T-cell (primary cell): ENCODE measurements at regions not wholly inside any gene's neighbourhood (a gene's known extent, or its start where the extent isn't known, plus 50 kb on each side); places are given as distances from the start of the nearest gene placed in this dataset.

Source experiments
- ATAC-seq, 4 experiments: fragments of 200-7000 bp in 3 of 4; fragments of 150-1000 bp in 1 of 4; cut with Tn5 transposase; replicated peaks in 1 of 4; 1 replicate in 3 of 4; 2 replicates in 1 of 4; pipeline ENCODE4 v1.10.0; 2021; ENCODE audit warnings: moderate library complexity in 3 of 4, mild to moderate bottlenecking in 2 of 4, moderate number of reproducible peaks in 1 of 4
- CTCF ChIA-PET, 2 donors: fragments of 300-600 bp; sonication (Branson Sonifier 250); formaldehyde crosslinking; loops; one replicate each; lab custom pipeline; 2022; ENCODE audit warnings: antibody characterized with exemption in 2 of 2; lab: Charles Lee
- POLR2A ChIA-PET, 2 donors: fragments of 300-600 bp; sonication (Branson Sonifier 250); formaldehyde crosslinking; loops; one replicate each; lab custom pipeline; 2022; ENCODE audit warnings: antibody characterized with exemption in 2 of 2; lab: Charles Lee
- DNase-seq, 35 experiments: peaks; one replicate each; pipeline versions ENCODE4 v3.0.0 to v3.0.0-alpha.2; 2013 to 2023
- H3K27ac ChIP-seq: one replicate; pipeline ENCODE4 v1.5.1; 2013; ENCODE audit warnings: low read length
- H3K27me3 ChIP-seq, 2 experiments: replicated peaks in 1 of 2; 1 replicate in 1 of 2; 2 replicates in 1 of 2; pipeline versions ENCODE4 v1.6.1 to v1.7.0; 2013; ENCODE audit warnings: low read length in 1 of 2, mixed read lengths in 1 of 2; ENCODE audit not compliant: control insufficient read depth in 2 of 2, insufficient read depth in 2 of 2; ENCODE audit errors: extremely low read depth in 1 of 2
- H3K36me3 ChIP-seq, 2 donors: 1 replicate in 1 of 2; 2 replicates in 1 of 2; pipeline versions ENCODE4 v1.6.1 to v1.7.0; 2013; ENCODE audit warnings: low read length in 1 of 2; ENCODE audit not compliant: control insufficient read depth in 2 of 2, insufficient read depth in 1 of 2; ENCODE audit errors: extremely low read depth in 1 of 2
- H3K4me1 ChIP-seq, 2 experiments: 1 replicate in 1 of 2; 2 replicates in 1 of 2; pipeline versions ENCODE4 v1.6.1 to v1.7.0; 2013; ENCODE audit warnings: low read length in 2 of 2, mixed read lengths in 1 of 2; ENCODE audit not compliant: insufficient read depth in 2 of 2, control insufficient read depth in 1 of 2; ENCODE audit errors: extremely low read depth in 1 of 2
- H3K4me3 ChIP-seq, 2 donors: 1 replicate in 1 of 2; 2 replicates in 1 of 2; pipeline versions ENCODE4 v1.5.1 to v1.7.0; 2013; ENCODE audit warnings: mild to moderate bottlenecking in 2 of 2, low read length in 1 of 2, moderate library complexity in 1 of 2; ENCODE audit not compliant: control insufficient read depth in 1 of 2; ENCODE audit errors: extremely low read depth in 1 of 2
- H3K9me3 ChIP-seq: 2 replicates; pipeline ENCODE4 v1.7.0; 2013
- H3K27ac Mint-ChIP-seq, 2 donors: one replicate each; pipeline ENCODE4 v1.8.0; 2020 to 2021; ENCODE audit warnings: mild to moderate bottlenecking in 2 of 2, mixed read lengths in 2 of 2
- H3K27me3 Mint-ChIP-seq, 2 donors: one replicate each; pipeline ENCODE4 v1.8.0; 2021 to 2022; ENCODE audit warnings: mixed read lengths in 2 of 2
- H3K36me3 Mint-ChIP-seq: one replicate; pipeline ENCODE4 v1.8.0; 2021; ENCODE audit warnings: mixed read lengths
- H3K4me1 Mint-ChIP-seq, 3 donors: one replicate each; pipeline ENCODE4 v1.8.0; 2020 to 2022; ENCODE audit warnings: mixed read lengths in 3 of 3, mild to moderate bottlenecking in 1 of 3
- H3K4me3 Mint-ChIP-seq, 3 donors: one replicate each; pipeline ENCODE4 v1.8.0; 2020 to 2022; ENCODE audit warnings: mild to moderate bottlenecking in 3 of 3, mixed read lengths in 3 of 3, moderate library complexity in 3 of 3
- H3K9me3 Mint-ChIP-seq, 3 donors: one replicate each; pipeline ENCODE4 v1.8.0; 2020 to 2022; ENCODE audit warnings: mixed read lengths in 3 of 3
- WGBS: methylation state at CpG from one replicate; pipeline ENCODE4 v1.1.5; 2013; ENCODE audit warnings: missing lambda C conversion rate; ENCODE audit not compliant: insufficient coverage; 5-methylcytosine and 5-hydroxymethylcytosine counted together

GRCh38 chr12:90004319-90005074, 295.9 kb upstream of the ATP2B1 start:
- Mint-ChIP-seq H3K27ac (no peak overlapping the region), H3K36me3 (no peaks in the 10 kb centered on the region), H3K27me3 (no peaks in the 10 kb centered on the region), H3K4me3 (no peak overlapping the region), H3K9me3 (no peaks in the 10 kb centered on the region), H3K4me1 (no peaks in the 10 kb centered on the region)
- H3K27me3 ChIP-seq = no peaks in the 10 kb centered on the region
- no peak overlapping the region for H3K27ac ChIP-seq
- no peaks in the 10 kb centered on the region for H3K4me1 ChIP-seq
- H3K9me3 ChIP-seq = no peaks in the 10 kb centered on the region
- ATAC-seq = no peak
- no CpG with 5 or more reads among the region's 5 CpGs for WGBS
- H3K4me3 ChIP-seq = no peak overlapping the region
- H3K36me3 ChIP-seq = no peaks in the 10 kb centered on the region
- CTCF ChIA-PET = interaction anchor here in 1 of 2 donors (1.4 kb wide), 1 partner anchor 9 kb away, joined by 4 read pairs; no protein-coding TSS in a partner anchor
- DNase-seq = no peak
- POLR2A ChIA-PET = interaction anchor here in 1 of 2 donors (0.5 kb wide), 1 partner anchor 1573 kb away, joined by 3 read pairs; no protein-coding TSS in a partner anchor

DNA sequence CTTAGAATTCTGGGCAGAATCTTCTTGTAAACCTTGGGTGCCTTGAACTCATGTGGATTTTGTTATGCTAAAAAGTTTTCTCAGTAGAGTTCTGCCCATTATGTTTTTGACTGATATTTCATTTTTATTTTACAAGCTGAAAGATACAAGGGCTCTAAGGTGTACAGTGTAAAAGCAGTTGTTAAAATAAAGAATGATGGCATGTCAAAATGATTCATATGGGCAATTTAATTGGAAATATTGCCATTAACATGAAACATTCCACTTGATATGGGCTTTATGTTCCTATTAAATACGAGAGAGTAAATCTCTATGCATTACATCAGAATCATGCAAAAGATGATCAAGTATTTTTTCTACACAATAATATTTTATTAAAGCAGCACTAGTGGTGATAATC, 295.1 kb upstream of the ATP2B1 start:
- CTCF ChIA-PET = interaction anchor here (0.5 to 1.4 kb wide), 2 partner anchors 10 to 89 kb away, joined by 3 to 4 read pairs; no protein-coding TSS in a partner anchor
- H3K4me1 Mint-ChIP-seq = no peaks in the 10 kb centered on the region
- no peaks in the 10 kb centered on the region for H3K36me3 ChIP-seq
- H3K9me3 ChIP-seq = no peaks in the 10 kb centered on the region
- H3K4me3 Mint-ChIP-seq = no peak overlapping the region
- no peaks in the 10 kb centered on the region for H3K27me3 ChIP-seq
- peaks cover 0 to 2% of the 10 kb centered on the region in 2 donors for H3K27me3 Mint-ChIP-seq
- no peak for DNase-seq
- peaks cover 3% of the 10 kb centered on the region for H3K36me3 Mint-ChIP-seq
- no peak for ATAC-seq
- no peak overlapping the region for H3K27ac ChIP-seq
- no peak overlapping the region for H3K27ac Mint-ChIP-seq
- no CpG with 5 or more reads among the region's 1 CpG for WGBS
- H3K9me3 Mint-ChIP-seq = no peaks in the 10 kb centered on the region
- H3K4me1 ChIP-seq = no peaks in the 10 kb centered on the region
- H3K4me3 ChIP-seq = no peak overlapping the region
- POLR2A ChIA-PET = interaction anchor here in 1 of 2 donors (0.5 kb wide), 1 partner anchor 1574 kb away, joined by 3 read pairs; no protein-coding TSS in a partner anchor

DNA sequence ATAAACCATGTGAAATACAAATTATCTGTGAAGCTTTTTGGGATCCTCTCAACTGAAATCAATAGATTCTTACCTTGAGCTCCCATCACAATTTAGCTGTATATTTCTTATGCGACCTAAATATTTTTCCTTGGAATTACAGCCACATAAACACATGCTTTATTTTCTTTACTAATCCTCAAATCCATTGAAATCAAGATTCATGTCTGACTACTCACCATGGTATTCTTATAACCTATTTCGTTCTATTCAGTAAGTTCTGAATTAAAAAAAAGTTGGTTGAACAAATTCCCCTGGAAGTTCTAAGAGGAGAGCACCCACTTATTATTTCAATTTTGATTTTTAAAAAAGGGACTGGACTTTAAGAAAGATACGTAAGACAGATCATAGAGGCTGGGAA, 292.1 kb upstream of the ATP2B1 start:
- Mint-ChIP-seq H3K27me3 (peaks cover 0 to 2% of the 10 kb centered on the region in 2 donors), H3K4me1 (peaks cover 0 to 3% (median 0%) of the 10 kb centered on the region in 3 donors), H3K27ac (no peak overlapping the region), H3K4me3 (no peak overlapping the region), H3K36me3 (peaks cover 3% of the 10 kb centered on the region), H3K9me3 (no peaks in the 10 kb centered on the region)
- Histone ChIP-seq H3K4me3 (no peak overlapping the region), H3K27me3 (no peaks in the 10 kb centered on the region), H3K36me3 (no peaks in the 10 kb centered on the region), H3K4me1 (no peaks in the 10 kb centered on the region), H3K27ac (no peak overlapping the region), H3K9me3 (no peaks in the 10 kb centered on the region)
- 80% methylated on average over 1 of the region's 3 CpGs for WGBS
- ChIA-PET POLR2A (no interaction called here), CTCF (no interaction called here)
- ATAC-seq (no peak), DNase-seq (no peak)

GRCh38 chr12:89999699-90000505, 291.3 kb upstream of the ATP2B1 start:
- ATAC-seq (no peak), DNase-seq (no peak)
- Mint-ChIP-seq H3K9me3 (no peaks in the 10 kb centered on the region), H3K27ac (no peak overlapping the region), H3K27me3 (peaks cover 0 to 2% of the 10 kb centered on the region in 2 donors), H3K36me3 (peaks cover 3% of the 10 kb centered on the region), H3K4me3 (no peak overlapping the region), H3K4me1 (peaks cover 0 to 6% (median 2%) of the 10 kb centered on the region in 3 donors)
- Histone ChIP-seq H3K27me3 (no peaks in the 10 kb centered on the region), H3K27ac (no peak overlapping the region), H3K36me3 (no peaks in the 10 kb centered on the region), H3K9me3 (no peaks in the 10 kb centered on the region), H3K4me1 (peaks cover 0 to 2% of the 10 kb centered on the region in 2 experiments), H3K4me3 (no peak overlapping the region)
- POLR2A ChIA-PET = interaction anchor here in 1 of 2 donors (0.7 kb wide), 1 partner anchor 233 kb away, joined by 4 read pairs; no protein-coding TSS in a partner anchor
- CTCF ChIA-PET = no interaction called here
- no CpG with 5 or more reads among the region's 2 CpGs for WGBS

DNA sequence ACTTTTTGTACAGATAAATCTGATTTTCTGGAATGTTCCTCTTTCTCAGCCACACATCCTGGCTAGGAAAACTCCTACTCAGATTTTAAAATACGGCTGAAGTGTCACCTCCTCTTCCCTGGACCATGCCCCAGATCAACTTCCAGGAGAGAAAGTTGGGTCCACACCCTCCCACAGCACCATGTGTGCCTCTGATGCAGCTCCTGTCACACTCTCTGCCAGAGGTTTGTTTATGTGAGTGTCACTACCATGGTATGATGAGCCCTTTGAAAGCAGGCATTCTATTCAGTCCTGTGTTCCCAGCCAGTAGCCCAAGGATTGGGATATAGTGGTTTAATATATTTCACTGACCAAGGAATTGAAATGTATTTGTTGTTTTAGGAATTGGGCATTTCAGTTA, 287.2 kb upstream of the ATP2B1 start:
- Histone ChIP-seq H3K27me3 (no peaks in the 10 kb centered on the region), H3K4me1 (peaks cover 5 to 14% of the 10 kb centered on the region in 2 experiments), H3K27ac (no peak overlapping the region), H3K36me3 (no peaks in the 10 kb centered on the region), H3K4me3 (no peak overlapping the region), H3K9me3 (no peaks in the 10 kb centered on the region)
- DNase-seq = no peak
- Mint-ChIP-seq H3K27ac (no peak overlapping the region), H3K4me1 (peaks cover 17 to 36% (median 23%) of the 10 kb centered on the region in 3 donors), H3K36me3 (peaks cover 3% of the 10 kb centered on the region), H3K27me3 (peaks cover 0 to 2% of the 10 kb centered on the region in 2 donors), H3K4me3 (no peak overlapping the region), H3K9me3 (no peaks in the 10 kb centered on the region)
- no CpG with 5 or more reads among the region's 1 CpG for WGBS
- ATAC-seq = no peak
- ChIA-PET CTCF (no interaction called here), POLR2A (interaction anchor here in 1 of 2 donors (0.6 kb wide), 1 partner anchor 32 kb away, joined by 3 read pairs; no protein-coding TSS in a partner anchor)

GRCh38 chr12:89994911-89995310, 286.3 kb upstream of the ATP2B1 start:
- no peaks in the 10 kb centered on the region for H3K9me3 Mint-ChIP-seq
- Histone ChIP-seq H3K36me3 (no peaks in the 10 kb centered on the region), H3K4me3 (no peak overlapping the region), H3K9me3 (no peaks in the 10 kb centered on the region), H3K27ac (no peak overlapping the region), H3K27me3 (no peaks in the 10 kb centered on the region), H3K4me1 (peaks cover 5 to 14% of the 10 kb centered on the region in 2 experiments)
- H3K36me3 Mint-ChIP-seq = peaks cover 3% of the 10 kb centered on the region
- no peak overlapping the region for H3K27ac Mint-ChIP-seq
- no peak for DNase-seq
- H3K4me3 Mint-ChIP-seq = no peak overlapping the region
- peaks cover 17 to 36% (median 23%) of the 10 kb centered on the region in 3 donors for H3K4me1 Mint-ChIP-seq
- no CpG with 5 or more reads among the region's 1 CpG for WGBS
- peaks cover 0 to 2% of the 10 kb centered on the region in 2 donors for H3K27me3 Mint-ChIP-seq
- no peak for ATAC-seq
- ChIA-PET POLR2A (no interaction called here), CTCF (no interaction called here)
